C4-2B (cell line): ENCODE measurements at regions not wholly inside any gene's neighbourhood (a gene's known extent, or its start where the extent isn't known, plus 50 kb on each side); places are given as distances from the start of the nearest gene placed in this dataset.
"Not testable (repeated sequence)": the region's sequence is repeated elsewhere in the genome, so short reads cannot be mapped to it uniquely, and the experiment has no call there.

Source experiments
- ZFX ChIP-seq: fragments of 450-650 bp; IDR thresholded peaks from 2 replicates; pipeline ENCODE4 v1.6.1; 2017
- TF ChIP-seq, protein P1 (sequence below): fragments of 450-650 bp; conservative IDR thresholded peaks from 2 replicates; pipeline ENCODE4 v1.5.1; 2017; ENCODE audit warnings: mild to moderate bottlenecking

DNA sequence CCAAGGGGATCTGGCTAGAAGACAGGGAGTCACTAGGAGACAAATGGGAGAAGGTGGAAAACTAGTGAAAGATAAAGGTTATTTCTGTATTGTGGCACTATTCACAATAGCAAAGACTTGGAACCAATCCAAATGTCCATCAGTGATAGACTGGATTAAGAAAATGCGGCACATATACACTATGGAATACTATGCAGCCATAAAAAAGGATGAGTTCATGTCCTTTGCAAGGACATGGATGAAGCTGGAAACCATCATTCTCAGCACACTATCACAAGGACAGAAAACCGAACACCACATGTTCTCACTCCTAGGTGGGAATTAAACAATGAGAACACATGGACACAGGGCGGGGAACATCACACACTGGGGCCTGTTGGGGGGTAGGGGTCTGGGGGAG is 282.4 kb upstream of the TAC1 start:
- TF ChIP-seq, protein P1, sequence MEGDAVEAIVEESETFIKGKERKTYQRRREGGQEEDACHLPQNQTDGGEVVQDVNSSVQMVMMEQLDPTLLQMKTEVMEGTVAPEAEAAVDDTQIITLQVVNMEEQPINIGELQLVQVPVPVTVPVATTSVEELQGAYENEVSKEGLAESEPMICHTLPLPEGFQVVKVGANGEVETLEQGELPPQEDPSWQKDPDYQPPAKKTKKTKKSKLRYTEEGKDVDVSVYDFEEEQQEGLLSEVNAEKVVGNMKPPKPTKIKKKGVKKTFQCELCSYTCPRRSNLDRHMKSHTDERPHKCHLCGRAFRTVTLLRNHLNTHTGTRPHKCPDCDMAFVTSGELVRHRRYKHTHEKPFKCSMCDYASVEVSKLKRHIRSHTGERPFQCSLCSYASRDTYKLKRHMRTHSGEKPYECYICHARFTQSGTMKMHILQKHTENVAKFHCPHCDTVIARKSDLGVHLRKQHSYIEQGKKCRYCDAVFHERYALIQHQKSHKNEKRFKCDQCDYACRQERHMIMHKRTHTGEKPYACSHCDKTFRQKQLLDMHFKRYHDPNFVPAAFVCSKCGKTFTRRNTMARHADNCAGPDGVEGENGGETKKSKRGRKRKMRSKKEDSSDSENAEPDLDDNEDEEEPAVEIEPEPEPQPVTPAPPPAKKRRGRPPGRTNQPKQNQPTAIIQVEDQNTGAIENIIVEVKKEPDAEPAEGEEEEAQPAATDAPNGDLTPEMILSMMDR: not testable (repeated sequence)
- not testable (repeated sequence) for TF ChIP-seq ZFX
